Neural progenitor cell (in vitro differentiated cells): ENCODE measurements at regions not wholly inside any gene's neighbourhood (a gene's known extent, or its start where the extent isn't known, plus 50 kb on each side); places are given as distances from the start of the nearest gene placed in this dataset.

Experiments used
- DNase-seq: peaks from one replicate; pipeline ENCODE4 v3.0.0-alpha.2; 2016; ENCODE audit warnings: low spot score
- H2AFZ ChIP-seq: fragments of 200-600 bp; sonication (generic); replicated peaks from 2 replicates; pipeline ENCODE4 v1.6.1; 2016; ENCODE audit warnings: antibody characterized with exemption
- H3F3A ChIP-seq: fragments of 200-600 bp; sonication (generic); 2 replicates; pipeline ENCODE4 v1.6.1; 2016; ENCODE audit warnings: antibody characterized with exemption, low read depth
- H3K27ac ChIP-seq: fragments of 200-600 bp; sonication (generic); 2 replicates; pipeline ENCODE4 v1.5.1; 2016; ENCODE audit warnings: mild to moderate bottlenecking
- H3K27me3 ChIP-seq: fragments of 200-600 bp; sonication (generic); 2 replicates; pipeline ENCODE4 v1.6.1; 2016; ENCODE audit warnings: mild to moderate bottlenecking, moderate library complexity
- H3K36me3 ChIP-seq: fragments of 200-600 bp; sonication (generic); 2 replicates; pipeline ENCODE4 v1.5.1; 2016
- H3K4me1 ChIP-seq: fragments of 200-600 bp; sonication (generic); 2 replicates; pipeline ENCODE4 v1.6.1; 2016; ENCODE audit warnings: mixed run types
- H3K4me2 ChIP-seq: fragments of 200-600 bp; sonication (generic); 2 replicates; pipeline ENCODE4 v1.6.1; 2016
- H3K4me3 ChIP-seq: fragments of 200-600 bp; sonication (generic); 2 replicates; pipeline ENCODE4 v1.5.1; 2016
- H3K79me2 ChIP-seq: fragments of 200-600 bp; sonication (generic); 2 replicates; pipeline ENCODE4 v1.6.1; 2016; ENCODE audit warnings: low read depth
- H3K9ac ChIP-seq: fragments of 200-600 bp; sonication (generic); 2 replicates; pipeline ENCODE4 v1.6.1; 2016
- H3K9me3 ChIP-seq: fragments of 200-600 bp; sonication (generic); 2 replicates; pipeline ENCODE4 v1.5.1; 2016; ENCODE audit warnings: low read depth
- H4K20me1 ChIP-seq: fragments of 200-600 bp; sonication (generic); 2 replicates; pipeline ENCODE4 v1.6.1; 2016; ENCODE audit warnings: low read depth
- H3K27ac Mint-ChIP-seq: 3 replicates; pipeline ENCODE4 v1.8.0; 2021; ENCODE audit warnings: mixed read lengths
- H3K27me3 Mint-ChIP-seq: 2 replicates; pipeline ENCODE4 v1.8.0; 2022; ENCODE audit warnings: low read depth, mild to moderate bottlenecking, inconsistent platforms, moderate library complexity, mixed read lengths; ENCODE audit not compliant: insufficient read depth
- H3K36me3 Mint-ChIP-seq: 3 replicates; pipeline ENCODE4 v1.8.0; 2021; ENCODE audit warnings: mixed read lengths
- H3K4me1 Mint-ChIP-seq: 3 replicates; pipeline ENCODE4 v1.8.0; 2021; ENCODE audit warnings: mixed read lengths
- H3K4me3 Mint-ChIP-seq: 3 replicates; pipeline ENCODE4 v1.8.0; 2021; ENCODE audit warnings: mild to moderate bottlenecking, moderate library complexity, mixed read lengths
- H3K9me3 Mint-ChIP-seq: 3 replicates; pipeline ENCODE4 v1.8.0; 2020; ENCODE audit warnings: mixed read lengths
- CTCF ChIP-seq: fragments of 200-600 bp; sonication (generic); IDR thresholded peaks from 2 replicates; pipeline ENCODE4 v1.5.1; 2017; ENCODE audit warnings: antibody characterized with exemption, mild to moderate bottlenecking
- EZH2 ChIP-seq: fragments of 200-600 bp; sonication (generic); IDR thresholded peaks from 2 replicates; pipeline ENCODE4 v1.6.1; 2017; ENCODE audit warnings: antibody characterized with exemption, mild to moderate bottlenecking, moderate library complexity
- EZH2phosphoT487 ChIP-seq: fragments of 200-600 bp; sonication (generic); IDR thresholded peaks from 2 replicates; pipeline ENCODE4 v1.6.1; 2017; ENCODE audit warnings: antibody characterized with exemption

- DNase-seq, result no peak
- Histone ChIP-seq H3K4me2 (no peak overlapping the region), H3K4me1 (peaks cover 17% of the 10 kb centered on the region), H3K27ac (no peak overlapping the region), H4K20me1 (no peaks in the 10 kb centered on the region), H3F3A (no peaks in the 10 kb centered on the region), H3K4me3 (no peak overlapping the region), H3K36me3 (no peaks in the 10 kb centered on the region), H2AFZ (no peak overlapping the region), H3K9ac (no peak overlapping the region), H3K9me3 (no peaks in the 10 kb centered on the region), H3K79me2 (no peaks in the 10 kb centered on the region), H3K27me3 (no peaks in the 10 kb centered on the region)
- Mint-ChIP-seq H3K27ac (no peak overlapping the region), H3K4me1 (peaks cover 6% of the 10 kb centered on the region), H3K27me3 (no peaks in the 10 kb centered on the region), H3K9me3 (no peaks in the 10 kb centered on the region), H3K4me3 (no peak overlapping the region), H3K36me3 (no peaks in the 10 kb centered on the region)
- TF ChIP-seq EZH2phosphoT487 (no peak), EZH2 (no peak), CTCF (no peak)
These were observed 83.1 kb upstream of the FAT4 start for GRCh38 chr4:125231661-125232060.

GRCh38 chr4:125229596-125230058 lies 85.1 kb upstream of the FAT4 start:
- Histone ChIP-seq H3K79me2 (no peaks in the 10 kb centered on the region), H3K9ac (no peak overlapping the region)
- no peak for DNase-seq

GRCh38 chr4:125225806-125226205 lies 88.9 kb upstream of the FAT4 start:
- Mint-ChIP-seq H3K27me3 (no peaks in the 10 kb centered on the region), H3K9me3 (no peaks in the 10 kb centered on the region), H3K36me3 (no peaks in the 10 kb centered on the region), H3K4me3 (no peak overlapping the region), H3K27ac (no peak overlapping the region), H3K4me1 (no peaks in the 10 kb centered on the region)
- Histone ChIP-seq H3K36me3 (no peaks in the 10 kb centered on the region), H3K4me3 (no peak overlapping the region), H3K79me2 (no peaks in the 10 kb centered on the region), H3K4me2 (no peak overlapping the region), H2AFZ (no peak overlapping the region), H3F3A (no peaks in the 10 kb centered on the region), H3K9ac (no peak overlapping the region), H3K4me1 (no peaks in the 10 kb centered on the region), H4K20me1 (no peaks in the 10 kb centered on the region), H3K9me3 (no peaks in the 10 kb centered on the region), H3K27ac (no peak overlapping the region), H3K27me3 (no peaks in the 10 kb centered on the region)
- TF ChIP-seq EZH2, result no peak
- no peak for TF ChIP-seq CTCF
- TF ChIP-seq EZH2phosphoT487, result no peak
- no peak for DNase-seq

More at GRCh38 chr4:125229596-125230058, 85.1 kb upstream of the FAT4 start:
- no peaks in the 10 kb centered on the region for H4K20me1 ChIP-seq
- H3K4me1 ChIP-seq, result no peaks in the 10 kb centered on the region
- no peaks in the 10 kb centered on the region for H3K4me1 Mint-ChIP-seq
- no peak overlapping the region for H3K4me2 ChIP-seq
- no peak overlapping the region for H3K27ac Mint-ChIP-seq
- no peaks in the 10 kb centered on the region for H3K27me3 ChIP-seq
- no peak overlapping the region for H2AFZ ChIP-seq
- no peak overlapping the region for H3K4me3 Mint-ChIP-seq
- no peak for TF ChIP-seq CTCF
- TF ChIP-seq EZH2phosphoT487, result no peak
- no peak for TF ChIP-seq EZH2
- no peaks in the 10 kb centered on the region for H3K27me3 Mint-ChIP-seq
- H3K4me3 ChIP-seq, result no peak overlapping the region
- H3K9me3 ChIP-seq, result no peaks in the 10 kb centered on the region
- H3K9me3 Mint-ChIP-seq, result no peaks in the 10 kb centered on the region
- no peaks in the 10 kb centered on the region for H3F3A ChIP-seq
- no peak overlapping the region for H3K27ac ChIP-seq
- H3K36me3 ChIP-seq, result no peaks in the 10 kb centered on the region
- H3K36me3 Mint-ChIP-seq, result no peaks in the 10 kb centered on the region

- no peak overlapping the region for H3K27ac Mint-ChIP-seq
- H3K4me1 ChIP-seq, result no peaks in the 10 kb centered on the region
These were observed 114.2 kb upstream of the FAT4 start for GRCh38 chr4:125200556-125200955.

More at GRCh38 chr4:125200556-125200955, 114.2 kb upstream of the FAT4 start:
- no peak for DNase-seq
- Histone ChIP-seq H3K36me3 (no peaks in the 10 kb centered on the region), H3K4me3 (no peak overlapping the region), H4K20me1 (no peaks in the 10 kb centered on the region), H3K9me3 (no peaks in the 10 kb centered on the region), H3F3A (no peaks in the 10 kb centered on the region), H3K4me2 (no peak overlapping the region), H3K27me3 (no peaks in the 10 kb centered on the region), H2AFZ (no peak overlapping the region), H3K9ac (no peak overlapping the region), H3K27ac (no peak overlapping the region), H3K79me2 (no peaks in the 10 kb centered on the region)
- H3K27me3 Mint-ChIP-seq, result peaks cover 2% of the 10 kb centered on the region
- no peaks in the 10 kb centered on the region for H3K9me3 Mint-ChIP-seq
- no peak overlapping the region for H3K4me3 Mint-ChIP-seq
- no peak for TF ChIP-seq EZH2phosphoT487
- TF ChIP-seq EZH2, result no peak
- TF ChIP-seq CTCF, result no peak
- H3K36me3 Mint-ChIP-seq, result no peaks in the 10 kb centered on the region
- H3K4me1 Mint-ChIP-seq, result no peaks in the 10 kb centered on the region
